Nephron (organoid): ENCODE measurements at regions not wholly inside any gene's neighbourhood (a gene's known extent, or its start where the extent isn't known, plus 50 kb on each side); places are given as distances from the start of the nearest gene placed in this dataset.

Experiments used
- H3K27ac Mint-ChIP-seq, 3 experiments: 2 replicates each; pipeline ENCODE4 v1.8.0; 2020; ENCODE audit warnings: mixed read lengths in 3 of 3, mild to moderate bottlenecking in 2 of 3, moderate library complexity in 1 of 3
- H3K27me3 Mint-ChIP-seq: 2 replicates; pipeline ENCODE4 v1.8.0; 2021; ENCODE audit warnings: low read depth, mild to moderate bottlenecking, moderate library complexity, mixed read lengths
- H3K36me3 Mint-ChIP-seq: 2 replicates; pipeline ENCODE4 v1.8.0; 2020; ENCODE audit warnings: low read depth, mixed read lengths
- H3K4me1 Mint-ChIP-seq: 2 replicates; pipeline ENCODE4 v1.8.0; 2020; ENCODE audit warnings: mixed read lengths
- H3K4me3 Mint-ChIP-seq, 3 experiments: 2 replicates each; pipeline ENCODE4 v1.8.0; 2020; ENCODE audit warnings: mild to moderate bottlenecking in 3 of 3, mixed read lengths in 3 of 3, moderate library complexity in 2 of 3
- H3K9me3 Mint-ChIP-seq: 2 replicates; pipeline ENCODE4 v1.8.0; 2020; ENCODE audit warnings: mixed read lengths
- CTCF ChIP-seq, 3 experiments: fragments of 200-600 bp; sonication (generic); IDR thresholded peaks; one replicate each; pipeline ENCODE4 v1.5.0; 2021; ENCODE audit warnings: antibody characterized with exemption in 3 of 3; ENCODE audit not compliant: unreplicated experiment in 3 of 3

- no peaks in the 10 kb centered on the region for H3K36me3 Mint-ChIP-seq
- H3K9me3 Mint-ChIP-seq, result peaks cover 26% of the 10 kb centered on the region
These were observed 129.1 kb upstream of the AFF2 start for GRCh38 chrX:148371291-148371690.

GRCh38 chrX:148372925-148373324, 127.5 kb upstream of the AFF2 start:
- Mint-ChIP-seq H3K4me3 (no peak overlapping the region), H3K9me3 (peaks cover 26% of the 10 kb centered on the region), H3K4me1 (peaks cover 3% of the 10 kb centered on the region), H3K27me3 (no peaks in the 10 kb centered on the region), H3K27ac (no peak overlapping the region), H3K36me3 (no peaks in the 10 kb centered on the region)
- TF ChIP-seq CTCF (IDR thresholded peaks at IDR 0.05; ENCODE audit: unreplicated experiment in 3 of 3), result no peak

More at GRCh38 chrX:148371291-148371690, 129.1 kb upstream of the AFF2 start:
- Mint-ChIP-seq H3K27ac (peak overlapping the region in 2 of 3 experiments; percentile 38 to 70), H3K4me1 (peaks cover 3% of the 10 kb centered on the region), H3K4me3 (no peak overlapping the region), H3K27me3 (no peaks in the 10 kb centered on the region)
- no peak for TF ChIP-seq CTCF (IDR thresholded peaks at IDR 0.05; ENCODE audit: unreplicated experiment in 3 of 3)

- Mint-ChIP-seq H3K27ac (no peak overlapping the region), H3K9me3 (peaks cover 29% of the 10 kb centered on the region), H3K27me3 (no peaks in the 10 kb centered on the region), H3K4me3 (no peak overlapping the region), H3K4me1 (peaks cover 3% of the 10 kb centered on the region), H3K36me3 (no peaks in the 10 kb centered on the region)
- TF ChIP-seq CTCF (IDR thresholded peaks at IDR 0.05; ENCODE audit: unreplicated experiment in 3 of 3), result no peak
These were observed 124.1 kb upstream of the AFF2 start for GRCh38 chrX:148376342-148376741.

DNA sequence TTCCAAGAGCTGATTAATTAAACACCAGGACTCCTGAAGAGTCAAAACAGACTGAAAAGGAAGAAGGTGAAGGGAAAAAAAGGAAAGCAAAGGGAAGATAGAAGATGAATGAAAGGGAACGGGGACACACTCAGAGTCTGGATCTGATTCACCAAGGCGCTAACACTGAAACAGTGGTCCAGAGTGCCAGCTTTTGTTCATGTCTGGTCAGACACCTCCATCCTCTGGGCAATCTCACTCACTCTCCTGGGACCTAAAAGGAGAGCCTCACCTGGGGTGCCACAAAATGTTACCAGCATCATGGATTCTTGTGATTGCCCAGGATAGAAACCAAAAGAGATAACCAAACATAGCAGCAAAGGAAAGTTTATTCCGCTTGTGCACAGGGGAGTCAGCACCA, 120.3 kb upstream of the AFF2 start:
- no peaks in the 10 kb centered on the region for H3K27me3 Mint-ChIP-seq
- H3K36me3 Mint-ChIP-seq, result no peaks in the 10 kb centered on the region
- no peak overlapping the region for H3K4me3 Mint-ChIP-seq
- peaks cover 15% of the 10 kb centered on the region for H3K9me3 Mint-ChIP-seq
- no peak overlapping the region for H3K27ac Mint-ChIP-seq
- TF ChIP-seq CTCF (IDR thresholded peaks at IDR 0.05; ENCODE audit: unreplicated experiment in 3 of 3), result no peak
- H3K4me1 Mint-ChIP-seq, result no peaks in the 10 kb centered on the region

DNA sequence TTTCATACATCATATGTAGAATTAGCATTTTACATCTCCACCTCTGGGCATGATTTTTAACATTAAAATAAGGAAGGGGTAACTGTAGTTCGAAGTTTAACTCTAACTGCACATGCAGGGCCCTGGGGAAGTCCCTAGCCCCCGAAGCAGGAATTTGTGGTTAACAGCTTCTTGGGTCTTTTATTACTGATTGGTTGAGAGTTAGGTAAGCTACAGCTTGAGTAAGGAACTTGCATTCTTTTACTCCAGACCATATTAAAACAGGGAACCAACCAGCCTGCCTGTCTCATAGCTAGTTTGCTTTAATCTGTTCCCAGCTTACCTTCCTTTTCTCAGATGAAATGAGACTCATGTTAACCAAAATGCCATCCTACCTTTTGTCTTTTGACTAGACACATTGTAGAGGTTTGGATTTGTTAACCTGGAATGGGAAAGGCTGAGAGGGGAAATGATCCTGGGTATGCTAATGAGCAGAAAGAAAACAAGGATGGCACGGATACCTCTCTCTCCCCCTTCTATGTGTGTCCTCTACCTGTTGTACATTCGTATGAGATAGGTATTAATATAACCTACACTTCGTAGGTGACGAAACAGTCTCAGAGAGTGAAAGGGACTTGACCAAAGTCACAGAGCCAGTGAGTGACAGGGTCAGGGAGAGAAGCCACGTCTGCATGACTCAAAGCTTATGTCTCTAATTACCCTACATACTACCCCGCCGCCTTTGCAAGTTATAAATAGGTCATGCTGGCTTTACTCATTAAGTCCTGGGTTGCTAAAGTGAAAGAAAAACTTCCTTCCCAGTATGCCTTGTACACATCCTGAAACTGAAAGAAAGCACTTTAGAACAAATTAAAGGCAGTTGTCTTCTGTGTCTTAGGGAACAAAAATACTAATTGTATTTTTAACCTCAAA, 119.5 kb upstream of the AFF2 start:
- no peak overlapping the region for H3K4me3 Mint-ChIP-seq
- no peak overlapping the region for H3K27ac Mint-ChIP-seq
- H3K4me1 Mint-ChIP-seq, result no peaks in the 10 kb centered on the region
- peaks cover 10% of the 10 kb centered on the region for H3K9me3 Mint-ChIP-seq
- no peak for TF ChIP-seq CTCF (IDR thresholded peaks at IDR 0.05; ENCODE audit: unreplicated experiment in 3 of 3)
- no peaks in the 10 kb centered on the region for H3K27me3 Mint-ChIP-seq
- no peaks in the 10 kb centered on the region for H3K36me3 Mint-ChIP-seq

DNA sequence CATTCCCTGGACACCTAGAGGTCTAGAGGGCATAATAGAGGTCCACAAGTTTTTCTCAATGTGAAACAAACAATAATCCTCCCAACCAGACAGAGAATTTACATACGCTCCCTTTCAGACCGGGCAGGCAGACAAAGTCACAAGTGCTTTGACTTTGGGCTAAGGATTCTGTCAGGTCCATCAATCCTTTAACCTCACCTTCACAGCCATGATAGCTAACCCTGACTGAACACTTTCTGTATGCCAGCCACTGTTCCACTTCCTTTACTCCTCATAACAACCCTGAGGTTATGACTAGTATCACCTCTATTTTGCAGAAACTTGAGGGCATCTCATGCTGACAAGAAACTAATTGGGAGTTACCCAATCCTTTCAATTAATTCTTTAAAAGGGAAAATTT, 118.8 kb upstream of the AFF2 start:
- Mint-ChIP-seq H3K4me3 (no peak overlapping the region), H3K27me3 (no peaks in the 10 kb centered on the region), H3K4me1 (no peaks in the 10 kb centered on the region), H3K9me3 (peaks cover 5% of the 10 kb centered on the region), H3K36me3 (no peaks in the 10 kb centered on the region), H3K27ac (no peak overlapping the region)
- TF ChIP-seq CTCF (IDR thresholded peaks at IDR 0.05; ENCODE audit: unreplicated experiment in 3 of 3), result no peak
